ENCODE measurements at regions not wholly inside any gene's neighbourhood (a gene's known extent, or its start where the extent isn't known, plus 50 kb on each side); places are given as distances from the start of the nearest gene placed in this dataset.
A peak's percentile ranks its signal among the peaks of the same experiment; 100 is the strongest.
"Not testable (repeated sequence)": the region's sequence is repeated elsewhere in the genome, so short reads cannot be mapped to it uniquely, and the experiment has no call there.

DNA sequence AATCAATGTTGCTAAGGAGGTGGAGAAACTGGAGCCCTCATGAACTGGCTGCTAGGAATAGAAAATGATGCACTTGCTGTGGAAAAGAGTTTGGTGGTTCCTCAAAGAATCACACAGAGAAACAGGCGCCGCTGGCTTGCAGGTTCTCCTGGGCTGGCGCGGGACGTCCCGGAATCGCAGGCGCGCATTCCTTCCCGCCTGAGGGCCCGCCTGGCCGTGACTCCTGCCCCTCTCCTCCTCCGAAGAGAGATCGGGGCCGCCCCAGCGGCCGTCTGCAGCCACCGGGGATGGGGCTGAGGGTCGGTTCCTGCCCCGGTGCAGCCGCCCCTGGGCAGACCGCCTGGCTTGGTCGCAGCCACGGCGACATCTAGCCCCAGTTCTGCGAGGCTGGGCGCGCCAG lies 284.4 kb downstream of the CWH43 start:
- not testable (repeated sequence) for H3K27me3 ChIP-seq (replicated peaks; ENCODE audit: control insufficient read depth, insufficient read depth, low read length); H3K36me3 ChIP-seq (ENCODE audit: control insufficient read depth, insufficient read depth, low read length); DNase-seq (ENCODE audit: extremely low read depth, insufficient read length); H3K4me3 ChIP-seq (replicated peaks; ENCODE audit: low read depth, low read length)

DNA sequence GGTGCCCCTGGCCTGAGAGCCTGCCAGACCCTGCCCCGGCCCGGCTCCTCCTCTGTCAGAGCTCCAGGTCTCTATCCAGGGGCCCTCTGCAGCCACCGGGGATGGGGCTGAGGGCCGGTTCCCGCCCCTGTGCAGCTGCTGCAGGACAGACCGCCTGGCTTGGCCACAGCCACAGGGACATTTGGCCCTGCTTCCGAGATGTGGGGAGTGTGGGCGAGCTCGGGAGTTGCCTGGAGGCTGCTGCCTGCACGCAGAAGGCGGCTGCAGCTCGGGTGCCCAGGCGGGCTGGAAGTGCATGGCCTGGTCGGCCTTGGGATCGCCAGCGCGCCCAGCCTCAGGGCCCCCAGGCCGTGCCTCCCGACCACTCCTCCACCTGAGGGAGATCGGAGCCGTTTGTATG lies 284.8 kb downstream of the CWH43 start:
- not testable (repeated sequence) for H3K36me3 ChIP-seq (ENCODE audit: control insufficient read depth, insufficient read depth, low read length); DNase-seq (ENCODE audit: extremely low read depth, insufficient read length); H3K27me3 ChIP-seq (replicated peaks; ENCODE audit: control insufficient read depth, insufficient read depth, low read length); H3K4me3 ChIP-seq (replicated peaks; ENCODE audit: low read depth, low read length)

DNA sequence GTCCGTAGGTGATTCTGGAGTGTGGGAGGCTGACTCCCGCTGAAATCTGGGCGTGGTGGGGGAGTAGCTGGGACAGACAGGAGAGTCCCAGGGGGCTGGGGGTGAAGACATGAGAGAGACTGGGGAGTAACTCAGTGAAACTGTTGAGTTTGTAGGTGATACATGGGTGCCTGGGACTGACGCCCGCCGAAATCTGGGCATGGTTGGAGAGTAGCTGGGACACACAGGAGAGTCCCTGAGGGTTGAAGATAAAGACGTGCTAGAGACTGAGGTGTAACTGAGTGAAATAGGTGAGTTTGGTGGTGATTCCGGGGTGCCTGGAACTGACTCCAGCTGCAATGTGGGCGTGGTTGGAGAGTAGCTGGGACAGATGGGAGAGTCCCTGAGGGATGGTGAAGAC lies 299.8 kb downstream of the CWH43 start:
- H3K4me3 ChIP-seq (replicated peaks; ENCODE audit: low read depth, low read length); DNase-seq (ENCODE audit: extremely low read depth, insufficient read length); H3K36me3 ChIP-seq (ENCODE audit: control insufficient read depth, insufficient read depth, low read length); H3K27me3 ChIP-seq (replicated peaks; ENCODE audit: control insufficient read depth, insufficient read depth, low read length): not testable (repeated sequence)

DNA sequence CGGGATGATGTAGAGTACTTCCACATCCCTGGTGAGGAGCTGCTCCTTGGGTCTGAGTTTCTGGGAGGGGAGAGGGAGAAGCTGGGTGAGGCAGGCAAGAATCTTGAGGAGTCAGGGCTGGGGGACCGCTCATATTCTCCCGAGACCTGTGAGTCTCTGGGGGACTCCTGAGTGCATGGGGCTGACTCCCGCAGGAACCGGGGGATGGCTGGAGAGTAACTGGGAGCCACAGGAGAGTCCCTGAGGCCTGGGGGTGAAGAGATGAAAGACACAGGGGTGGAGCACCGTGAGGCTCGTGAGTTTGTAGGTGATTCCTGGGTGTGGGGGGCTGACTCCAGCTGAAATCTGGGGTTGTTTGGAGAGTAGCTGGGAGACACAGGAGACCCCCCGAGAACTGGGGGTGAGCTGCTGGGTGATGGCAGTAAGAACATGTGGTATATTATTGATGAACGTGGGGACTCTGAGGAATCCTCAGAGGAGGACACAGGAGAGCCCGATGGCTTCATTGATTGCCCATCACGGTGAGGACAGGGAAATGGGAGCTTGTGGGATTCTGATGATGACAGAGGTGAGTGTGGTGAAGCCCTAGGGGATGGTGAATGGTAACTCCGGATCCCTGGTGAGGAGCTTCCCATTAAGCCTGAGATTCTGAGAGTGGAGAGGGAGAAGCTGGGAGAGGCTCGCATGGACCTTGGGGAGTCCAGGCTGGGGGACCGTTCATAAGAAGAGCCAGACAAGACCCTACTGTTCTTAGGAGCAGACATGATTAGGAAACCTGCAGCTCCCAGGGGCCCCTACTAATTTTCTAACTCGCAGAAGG lies 301.1 kb downstream of the CWH43 start:
- not testable (repeated sequence) for H3K36me3 ChIP-seq (ENCODE audit: control insufficient read depth, insufficient read depth, low read length); H3K4me3 ChIP-seq (replicated peaks; ENCODE audit: low read depth, low read length); H3K27me3 ChIP-seq (replicated peaks; ENCODE audit: control insufficient read depth, insufficient read depth, low read length); DNase-seq (ENCODE audit: extremely low read depth, insufficient read length)

DNA sequence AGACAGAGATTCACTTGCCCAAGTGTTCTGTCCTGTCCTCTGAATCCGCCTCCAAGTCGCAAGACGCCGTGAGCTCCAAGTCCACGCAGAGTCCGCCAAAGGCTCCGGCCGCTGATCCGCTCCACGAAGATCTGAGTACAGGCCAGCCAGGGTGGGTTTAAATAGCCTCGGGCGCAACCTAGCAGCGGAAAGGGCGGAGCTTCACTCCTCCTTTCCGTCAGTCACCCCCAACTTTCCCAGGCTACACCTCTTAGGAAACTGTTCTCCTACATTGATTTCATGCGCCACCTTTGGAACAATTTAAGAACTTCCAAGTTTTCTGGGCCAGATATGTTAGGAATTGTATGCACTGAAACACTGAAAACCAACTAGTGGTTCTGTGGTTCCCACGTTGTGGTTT lies 301.8 kb downstream of the CWH43 start:
- peak; percentile 13 for DNase-seq (ENCODE audit: extremely low read depth, insufficient read length)
- H3K36me3 ChIP-seq (ENCODE audit: control insufficient read depth, insufficient read depth, low read length); H3K4me3 ChIP-seq (replicated peaks; ENCODE audit: low read depth, low read length); H3K27me3 ChIP-seq (replicated peaks; ENCODE audit: control insufficient read depth, insufficient read depth, low read length): not testable (repeated sequence)

DNA sequence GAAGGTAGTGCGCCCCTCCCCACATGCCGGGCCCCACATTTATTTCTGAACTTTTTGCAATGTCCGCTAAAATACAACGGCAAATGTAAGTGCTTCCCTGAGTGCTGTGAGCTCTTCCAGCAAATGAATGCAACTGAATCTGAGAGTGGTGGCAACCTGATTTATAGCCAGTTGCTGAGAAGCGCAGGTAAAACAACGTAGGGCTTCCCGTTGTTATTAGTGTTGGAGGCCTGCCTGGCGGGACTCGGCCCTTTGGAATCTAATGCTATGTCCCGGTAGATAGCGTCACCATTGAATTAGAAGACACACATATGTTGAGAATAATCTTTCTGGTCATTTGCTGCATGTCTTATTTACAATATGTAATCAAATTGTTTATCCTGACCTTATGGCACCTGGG lies 302.7 kb downstream of the CWH43 start:
- not testable (repeated sequence) for H3K27me3 ChIP-seq (replicated peaks; ENCODE audit: control insufficient read depth, insufficient read depth, low read length); H3K4me3 ChIP-seq (replicated peaks; ENCODE audit: low read depth, low read length); H3K36me3 ChIP-seq (ENCODE audit: control insufficient read depth, insufficient read depth, low read length); DNase-seq (ENCODE audit: extremely low read depth, insufficient read length)

DNA sequence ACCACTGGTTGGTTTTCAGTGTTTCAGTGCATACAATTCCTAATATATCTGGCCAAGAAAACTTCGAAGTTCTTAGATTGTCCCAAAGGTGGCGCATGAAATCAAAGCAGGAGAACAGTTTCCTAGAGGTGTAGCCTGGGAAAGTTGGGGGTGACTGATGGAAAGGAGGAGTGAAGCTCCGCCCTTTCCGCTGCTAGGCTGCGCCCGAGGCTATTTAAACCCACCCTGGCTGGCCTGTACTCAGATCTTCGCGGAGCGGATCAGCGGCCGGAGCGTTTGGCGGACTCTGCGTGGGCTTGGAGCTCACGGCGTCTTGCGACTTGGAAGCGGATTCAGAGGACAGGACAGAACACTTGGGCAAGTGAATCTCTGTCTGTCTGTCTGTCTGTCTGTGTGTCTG lies 328.7 kb downstream of the CWH43 start:
- DNase-seq (ENCODE audit: extremely low read depth, insufficient read length); H3K4me3 ChIP-seq (replicated peaks; ENCODE audit: low read depth, low read length); H3K27me3 ChIP-seq (replicated peaks; ENCODE audit: control insufficient read depth, insufficient read depth, low read length); H3K36me3 ChIP-seq (ENCODE audit: control insufficient read depth, insufficient read depth, low read length): not testable (repeated sequence)

DNA sequence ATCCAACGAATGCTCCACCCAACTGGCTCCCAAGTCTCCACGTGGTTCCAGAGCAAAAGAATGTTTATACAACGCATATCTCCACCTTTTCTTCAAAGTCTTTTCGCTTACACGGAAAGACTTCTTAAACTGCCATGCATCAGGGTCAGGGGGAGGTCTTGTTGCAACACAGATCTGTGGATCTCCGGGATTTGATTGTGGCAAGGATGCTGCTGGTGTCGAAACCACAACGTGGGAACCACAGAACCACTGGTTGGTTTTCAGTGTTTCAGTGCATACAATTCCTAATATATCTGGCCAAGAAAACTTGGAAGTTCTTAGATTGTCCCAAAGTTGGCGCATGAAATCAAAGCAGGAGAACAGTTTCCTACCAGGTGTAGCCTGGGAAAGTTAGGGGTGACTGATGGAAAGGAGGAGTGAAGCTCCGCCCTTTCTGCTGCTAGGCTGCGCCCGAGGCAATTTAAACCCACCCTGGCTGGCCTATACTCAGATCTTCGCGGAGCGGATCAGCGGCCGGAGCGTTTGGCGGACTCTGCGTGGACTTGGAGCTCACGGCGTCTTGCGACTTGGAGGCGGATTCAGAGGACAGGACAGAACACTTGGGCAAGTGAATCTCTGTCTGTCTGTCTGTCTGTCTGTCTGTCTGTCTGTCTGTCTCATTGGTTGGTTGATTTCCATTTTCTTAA lies 334.8 kb downstream of the CWH43 start:
- DNase-seq (ENCODE audit: extremely low read depth, insufficient read length); H3K4me3 ChIP-seq (replicated peaks; ENCODE audit: low read depth, low read length); H3K36me3 ChIP-seq (ENCODE audit: control insufficient read depth, insufficient read depth, low read length); H3K27me3 ChIP-seq (replicated peaks; ENCODE audit: control insufficient read depth, insufficient read depth, low read length): not testable (repeated sequence)

DNA sequence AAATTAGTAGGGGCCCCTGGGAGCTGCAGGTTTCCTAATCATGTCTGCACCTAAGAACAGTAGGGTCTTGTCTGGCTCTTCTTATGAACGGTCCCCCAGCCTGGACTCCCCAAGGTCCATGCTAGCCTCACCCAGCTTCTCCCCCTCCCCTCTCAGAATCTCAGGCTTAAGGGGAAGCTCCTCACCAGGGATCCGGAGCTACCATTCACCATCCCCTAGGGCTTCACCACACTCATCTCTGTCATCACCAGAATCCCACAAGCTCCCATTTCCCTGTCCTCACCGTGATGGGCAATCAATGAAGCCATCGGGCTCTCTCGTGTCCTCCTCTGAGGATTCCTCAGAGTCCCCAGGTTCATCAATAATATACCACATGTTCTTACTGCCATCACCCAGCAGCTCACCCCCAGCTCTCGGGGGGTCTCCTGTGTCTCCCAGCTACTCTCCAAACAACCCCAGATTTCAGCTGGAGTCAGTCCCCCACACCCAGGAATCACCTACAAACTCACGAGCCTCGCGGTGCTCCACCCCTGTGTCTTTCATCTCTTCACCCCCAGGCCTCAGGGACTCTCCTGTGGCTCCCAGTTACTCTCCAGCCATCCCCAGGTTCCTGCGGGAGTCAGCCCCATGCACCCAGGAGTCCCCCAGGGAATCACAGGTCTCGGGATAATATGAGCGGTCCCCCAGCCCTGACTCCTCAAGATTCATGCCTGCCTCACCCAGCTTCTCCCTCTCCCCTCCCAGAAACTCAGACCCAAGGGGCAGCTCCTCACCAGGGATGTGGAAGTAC lies 335.6 kb downstream of the CWH43 start:
- not testable (repeated sequence) for H3K36me3 ChIP-seq (ENCODE audit: control insufficient read depth, insufficient read depth, low read length); H3K4me3 ChIP-seq (replicated peaks; ENCODE audit: low read depth, low read length); DNase-seq (ENCODE audit: extremely low read depth, insufficient read length); H3K27me3 ChIP-seq (replicated peaks; ENCODE audit: control insufficient read depth, insufficient read depth, low read length)

DNA sequence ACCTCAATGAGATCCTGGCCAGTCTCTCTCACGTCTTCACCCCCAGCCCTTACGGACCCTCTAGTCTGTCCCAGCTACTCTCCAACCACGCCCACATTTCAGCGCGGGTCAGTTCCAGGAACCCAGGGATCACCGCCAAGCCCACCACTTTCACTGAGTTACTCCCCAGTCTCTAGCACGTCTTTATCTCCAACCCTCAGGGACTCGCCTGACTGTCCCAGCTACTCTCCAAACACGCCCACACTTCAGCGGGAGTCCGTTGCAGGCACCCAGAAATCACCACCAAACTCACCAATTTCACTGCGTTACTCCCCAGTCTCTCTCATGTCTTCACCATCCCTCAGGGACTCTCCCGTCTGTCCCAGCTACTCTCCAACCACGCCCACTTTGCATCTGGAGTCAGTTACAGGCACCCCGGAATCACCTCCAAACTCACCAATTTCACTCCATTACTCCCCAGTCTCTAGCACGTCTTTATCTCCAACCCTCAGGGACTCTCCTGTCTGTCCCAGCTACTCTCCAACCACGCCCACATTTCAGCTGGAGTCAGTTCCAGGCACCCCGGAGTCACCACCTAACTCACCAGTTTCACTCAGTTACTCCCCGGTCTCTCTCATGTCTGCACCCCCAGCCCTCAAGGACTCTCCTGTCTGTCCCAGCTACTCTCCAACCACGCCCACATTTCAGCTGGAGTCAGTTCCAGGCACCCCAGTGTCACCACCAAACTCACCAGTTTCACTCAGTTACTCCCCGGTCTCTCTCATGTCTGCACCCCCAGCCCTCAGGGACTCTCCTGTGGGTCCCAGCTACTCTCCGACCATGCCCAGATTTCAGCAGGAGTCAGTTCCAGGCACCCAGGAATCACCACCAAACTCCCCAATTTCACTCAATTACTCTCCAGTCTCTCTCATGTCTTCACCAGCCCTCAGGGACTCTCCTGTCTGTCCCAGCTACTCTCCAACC lies 336.8 kb downstream of the CWH43 start:
- H3K36me3 ChIP-seq (ENCODE audit: control insufficient read depth, insufficient read depth, low read length); H3K4me3 ChIP-seq (replicated peaks; ENCODE audit: low read depth, low read length); DNase-seq (ENCODE audit: extremely low read depth, insufficient read length); H3K27me3 ChIP-seq (replicated peaks; ENCODE audit: control insufficient read depth, insufficient read depth, low read length): not testable (repeated sequence)

DNA sequence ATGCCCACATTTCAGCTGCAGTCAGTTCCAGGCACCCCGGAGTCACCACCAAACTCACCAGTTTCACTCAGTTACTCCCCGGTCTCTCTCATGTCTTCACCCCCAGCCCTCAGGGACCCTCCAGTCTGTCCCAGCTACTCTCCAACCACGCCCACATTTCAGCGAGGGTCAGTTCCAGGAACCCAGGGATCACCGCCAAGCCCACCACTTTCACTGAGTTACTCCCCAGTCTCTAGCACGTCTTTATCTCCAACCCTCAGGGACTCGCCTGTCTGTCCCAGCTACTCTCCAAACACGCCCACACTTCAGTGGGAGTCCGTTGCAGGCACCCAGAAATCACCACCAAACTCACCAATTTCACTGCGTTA lies 337.5 kb downstream of the CWH43 start:
- not testable (repeated sequence) for H3K36me3 ChIP-seq (ENCODE audit: control insufficient read depth, insufficient read depth, low read length); H3K27me3 ChIP-seq (replicated peaks; ENCODE audit: control insufficient read depth, insufficient read depth, low read length); H3K4me3 ChIP-seq (replicated peaks; ENCODE audit: low read depth, low read length); DNase-seq (ENCODE audit: extremely low read depth, insufficient read length)
